Neural cell (in vitro differentiated cells): ENCODE measurements at regions not wholly inside any gene's neighbourhood (a gene's known extent, or its start where the extent isn't known, plus 50 kb on each side); places are given as distances from the start of the nearest gene placed in this dataset.
"Not testable (repeated sequence)": the region's sequence is repeated elsewhere in the genome, so short reads cannot be mapped to it uniquely, and the experiment has no call there.

Source experiments
- H2AFZ ChIP-seq: fragments of 200-600, 300-800 bp; sonication (generic), shearing (Covaris generic); 2 replicates; pipeline ENCODE4 v1.6.0; 2014; ENCODE audit warnings: low read depth, mild to moderate bottlenecking, antibody characterized with exemption, low read length, moderate library complexity
- H3F3A ChIP-seq: fragments of 200-600 bp; shearing (Covaris generic); 2 replicates; pipeline ENCODE4 v1.6.1; 2016; ENCODE audit warnings: mild to moderate bottlenecking, moderate library complexity, mixed read lengths, antibody characterized with exemption, low read length; ENCODE audit not compliant: insufficient read depth, poor library complexity, severe bottlenecking
- H3K27ac ChIP-seq: fragments of 200-600, 300-800 bp; sonication (generic), shearing (Covaris generic); 2 replicates; pipeline ENCODE4 v1.5.1; 2014; ENCODE audit warnings: mild to moderate bottlenecking, low read length, moderate library complexity
- H3K27me3 ChIP-seq: fragments of 300-800, 200-600 bp; sonication (generic), shearing (Covaris generic); 2 replicates; pipeline ENCODE4 v1.6.0; 2014; ENCODE audit warnings: mild to moderate bottlenecking, low read depth, low read length, moderate library complexity; ENCODE audit not compliant: insufficient read depth
- H3K36me3 ChIP-seq: fragments of 300-800, 200-600 bp; sonication (generic), shearing (Covaris generic); 2 replicates; pipeline ENCODE4 v1.5.1; 2014; ENCODE audit warnings: mild to moderate bottlenecking, antibody characterized with exemption, low read length, moderate library complexity; ENCODE audit not compliant: insufficient read depth
- H3K4me2 ChIP-seq: fragments of 300-800, 200-600 bp; sonication (generic), shearing (Covaris generic); 2 replicates; pipeline ENCODE4 v1.6.0; 2014; ENCODE audit warnings: mild to moderate bottlenecking, low read length
- H3K4me3 ChIP-seq: fragments of 300-800, 200-600 bp; sonication (generic), shearing (Covaris generic); 2 replicates; pipeline ENCODE4 v1.5.1; 2014; ENCODE audit warnings: mild to moderate bottlenecking, low read length, moderate library complexity
- H3K79me2 ChIP-seq: fragments of 200-600 bp; shearing (Covaris generic); replicated peaks from 2 replicates; pipeline ENCODE4 v1.6.0; 2014; ENCODE audit warnings: mild to moderate bottlenecking, low read length, moderate library complexity; ENCODE audit not compliant: insufficient read depth
- H3K9ac ChIP-seq: fragments of 300-800, 200-600 bp; sonication (generic), shearing (Covaris generic); 2 replicates; pipeline ENCODE4 v1.6.1; 2016; ENCODE audit warnings: mild to moderate bottlenecking, low read length, mixed read lengths
- H3K9me2 ChIP-seq: fragments of 200-600 bp; shearing (Covaris generic); 2 replicates; pipeline ENCODE4 v1.6.1; 2016; ENCODE audit warnings: mild to moderate bottlenecking, low read length, mixed read lengths; ENCODE audit not compliant: insufficient read depth
- H3K9me3 ChIP-seq: fragments of 200-600, 300-800 bp; sonication (generic), shearing (Covaris generic); 2 replicates; pipeline ENCODE4 v1.6.1; 2016; ENCODE audit warnings: mild to moderate bottlenecking, mixed run types, low read length, moderate library complexity, mixed read lengths
- H4K20me1 ChIP-seq: fragments of 200-600 bp; shearing (Covaris generic); 2 replicates; pipeline ENCODE4 v1.6.1; 2016; ENCODE audit warnings: mild to moderate bottlenecking, mixed run types; ENCODE audit not compliant: insufficient read depth
- CTCF ChIP-seq: fragments of 450-650 bp; IDR thresholded peaks from 2 replicates; pipeline ENCODE4 v1.5.1; 2014; ENCODE audit warnings: antibody characterized with exemption, mild to moderate bottlenecking, moderate library complexity; ENCODE audit not compliant: poor library complexity, severe bottlenecking
- EP300 ChIP-seq: fragments of 450-650 bp; conservative IDR thresholded peaks from 2 replicates; pipeline ENCODE4 v1.6.1; 2014; ENCODE audit warnings: antibody characterized with exemption, mild to moderate bottlenecking, moderate library complexity; ENCODE audit not compliant: poor library complexity, severe bottlenecking
- EZH2 ChIP-seq: fragments of 200-600, 300-800 bp; shearing (Covaris generic), sonication (generic); IDR thresholded peaks from 2 replicates; pipeline ENCODE4 v1.6.1; 2014; ENCODE audit warnings: antibody characterized with exemption, low read length, borderline replicate concordance, mild to moderate bottlenecking; ENCODE audit not compliant: insufficient read depth, poor library complexity, severe bottlenecking
- MXI1 ChIP-seq: fragments of 450-650 bp; conservative IDR thresholded peaks from 2 replicates; pipeline ENCODE4 v1.6.1; 2014; ENCODE audit warnings: antibody characterized with exemption, mild to moderate bottlenecking; ENCODE audit not compliant: poor library complexity, severe bottlenecking
- POLR2AphosphoS5 ChIP-seq: IDR thresholded peaks from 2 replicates; pipeline ENCODE4 v1.6.1; 2012
- RAD21 ChIP-seq: fragments of 450-650 bp; conservative IDR thresholded peaks from 2 replicates; pipeline ENCODE4 v1.6.1; 2014; ENCODE audit warnings: antibody characterized with exemption, mild to moderate bottlenecking, moderate library complexity
- SMC3 ChIP-seq: fragments of 450-650 bp; conservative IDR thresholded peaks from 2 replicates; pipeline ENCODE4 v1.6.1; 2014; ENCODE audit warnings: antibody characterized with exemption, mild to moderate bottlenecking, moderate library complexity; ENCODE audit not compliant: poor library complexity
- TAF1 ChIP-seq: IDR thresholded peaks from 2 replicates; pipeline ENCODE4 v1.6.1; 2012; ENCODE audit warnings: low read depth
- TF ChIP-seq, protein P1 (sequence below): IDR thresholded peaks from 2 replicates; pipeline ENCODE4 v1.6.1; 2012; ENCODE audit warnings: borderline replicate concordance

- Histone ChIP-seq H3K27me3 (no peaks in the 10 kb centered on the region), H3F3A (no peaks in the 10 kb centered on the region), H3K9ac (no peak overlapping the region), H3K79me2 (no peaks in the 10 kb centered on the region), H3K36me3 (no peaks in the 10 kb centered on the region), H3K4me2 (no peak overlapping the region), H2AFZ (no peak overlapping the region), H3K4me3 (no peak overlapping the region), H3K9me3 (no peaks in the 10 kb centered on the region), H3K9me2 (no peaks in the 10 kb centered on the region), H4K20me1 (no peaks in the 10 kb centered on the region), H3K27ac (no peak overlapping the region)
- no peak for TF ChIP-seq TAF1
- TF ChIP-seq SMC3 = no peak
- TF ChIP-seq RAD21 = no peak
- no peak for TF ChIP-seq CTCF
- TF ChIP-seq EP300 = no peak
- TF ChIP-seq, protein P1, sequence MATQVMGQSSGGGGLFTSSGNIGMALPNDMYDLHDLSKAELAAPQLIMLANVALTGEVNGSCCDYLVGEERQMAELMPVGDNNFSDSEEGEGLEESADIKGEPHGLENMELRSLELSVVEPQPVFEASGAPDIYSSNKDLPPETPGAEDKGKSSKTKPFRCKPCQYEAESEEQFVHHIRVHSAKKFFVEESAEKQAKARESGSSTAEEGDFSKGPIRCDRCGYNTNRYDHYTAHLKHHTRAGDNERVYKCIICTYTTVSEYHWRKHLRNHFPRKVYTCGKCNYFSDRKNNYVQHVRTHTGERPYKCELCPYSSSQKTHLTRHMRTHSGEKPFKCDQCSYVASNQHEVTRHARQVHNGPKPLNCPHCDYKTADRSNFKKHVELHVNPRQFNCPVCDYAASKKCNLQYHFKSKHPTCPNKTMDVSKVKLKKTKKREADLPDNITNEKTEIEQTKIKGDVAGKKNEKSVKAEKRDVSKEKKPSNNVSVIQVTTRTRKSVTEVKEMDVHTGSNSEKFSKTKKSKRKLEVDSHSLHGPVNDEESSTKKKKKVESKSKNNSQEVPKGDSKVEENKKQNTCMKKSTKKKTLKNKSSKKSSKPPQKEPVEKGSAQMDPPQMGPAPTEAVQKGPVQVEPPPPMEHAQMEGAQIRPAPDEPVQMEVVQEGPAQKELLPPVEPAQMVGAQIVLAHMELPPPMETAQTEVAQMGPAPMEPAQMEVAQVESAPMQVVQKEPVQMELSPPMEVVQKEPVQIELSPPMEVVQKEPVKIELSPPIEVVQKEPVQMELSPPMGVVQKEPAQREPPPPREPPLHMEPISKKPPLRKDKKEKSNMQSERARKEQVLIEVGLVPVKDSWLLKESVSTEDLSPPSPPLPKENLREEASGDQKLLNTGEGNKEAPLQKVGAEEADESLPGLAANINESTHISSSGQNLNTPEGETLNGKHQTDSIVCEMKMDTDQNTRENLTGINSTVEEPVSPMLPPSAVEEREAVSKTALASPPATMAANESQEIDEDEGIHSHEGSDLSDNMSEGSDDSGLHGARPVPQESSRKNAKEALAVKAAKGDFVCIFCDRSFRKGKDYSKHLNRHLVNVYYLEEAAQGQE = no peak
- no peak for TF ChIP-seq MXI1
- TF ChIP-seq EZH2 = no peak
- TF ChIP-seq POLR2AphosphoS5 = no peak
Observed at GRCh38 chr2:211205836-211206235, 649.4 kb downstream of the CPS1 start.

DNA sequence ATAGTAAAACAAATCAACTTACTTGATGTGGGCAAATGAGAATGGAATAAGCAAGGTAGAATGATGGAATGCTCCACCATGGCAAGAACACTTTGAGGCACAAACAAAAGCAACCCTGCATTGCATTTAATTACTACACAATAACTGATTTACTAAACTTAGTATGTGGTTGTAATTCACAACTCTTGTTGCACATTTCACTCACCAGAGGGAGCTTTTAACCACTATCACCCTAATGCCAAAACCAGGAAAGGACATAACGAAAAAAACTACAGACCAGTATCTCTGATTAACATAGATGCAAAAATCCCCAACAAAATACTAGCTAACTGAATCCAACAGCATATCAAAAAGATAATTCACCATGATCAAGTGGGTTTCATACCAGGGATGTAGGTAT lies 659.8 kb downstream of the CPS1 start:
- no peak for TF ChIP-seq CTCF
- no peak for TF ChIP-seq TAF1
- no peak for TF ChIP-seq POLR2AphosphoS5
- TF ChIP-seq MXI1 = no peak
- TF ChIP-seq EZH2 = no peak
- TF ChIP-seq, protein P1 = no peak
- TF ChIP-seq EP300 = no peak
- TF ChIP-seq SMC3 = no peak
- TF ChIP-seq RAD21 = no peak

GRCh38 chr2:211219548-211219947 lies 663.1 kb downstream of the CPS1 start:
- H3K9ac ChIP-seq, H3K4me3 ChIP-seq, H3K27ac ChIP-seq, H3F3A ChIP-seq, H4K20me1 ChIP-seq, H3K4me2 ChIP-seq, H3K36me3 ChIP-seq, H3K79me2 ChIP-seq, H3K27me3 ChIP-seq, H2AFZ ChIP-seq, H3K9me2 ChIP-seq, H3K9me3 ChIP-seq: not testable (repeated sequence)

More for the DNA sequence above, 659.8 kb downstream of the CPS1 start:
- no peak overlapping the region for H3K27ac ChIP-seq
- H3K27me3 ChIP-seq = no peaks in the 10 kb centered on the region
- no peak overlapping the region for H3K4me3 ChIP-seq
- H4K20me1 ChIP-seq = no peaks in the 10 kb centered on the region
- no peak overlapping the region for H3K4me2 ChIP-seq
- H3F3A ChIP-seq = no peaks in the 10 kb centered on the region
- H3K79me2 ChIP-seq = no peaks in the 10 kb centered on the region
- H3K36me3 ChIP-seq = no peaks in the 10 kb centered on the region
- no peak overlapping the region for H3K9ac ChIP-seq
- H3K9me3 ChIP-seq = no peaks in the 10 kb centered on the region
- no peak overlapping the region for H2AFZ ChIP-seq
- no peaks in the 10 kb centered on the region for H3K9me2 ChIP-seq
